ENCODE measurements at regions not wholly inside any gene's neighbourhood (a gene's known extent, or its start where the extent isn't known, plus 50 kb on each side); places are given as distances from the start of the nearest gene placed in this dataset.

DNA sequence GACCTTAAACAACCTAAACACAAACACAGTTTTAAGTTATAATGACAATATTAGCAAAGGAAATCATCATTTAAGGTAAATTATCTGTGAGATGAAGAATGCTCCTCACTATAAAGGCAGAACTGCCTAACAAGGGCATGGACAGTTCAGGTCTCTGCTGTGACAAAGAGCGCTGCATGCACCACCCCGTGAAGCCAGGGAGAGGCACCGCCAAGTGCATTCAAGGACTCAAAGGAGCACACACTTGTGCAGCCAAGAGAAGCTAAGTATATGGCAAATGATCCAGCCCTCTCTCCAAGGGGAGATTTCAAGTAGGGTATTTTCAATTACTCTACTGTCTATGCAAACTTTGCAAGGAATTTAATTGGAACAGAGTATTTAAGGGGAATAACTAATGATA lies 126.0 kb downstream of the RAP2A start:
- H3K27ac ChIP-seq (ENCODE audit: low read depth, low read length) = no peak overlapping the region

DNA sequence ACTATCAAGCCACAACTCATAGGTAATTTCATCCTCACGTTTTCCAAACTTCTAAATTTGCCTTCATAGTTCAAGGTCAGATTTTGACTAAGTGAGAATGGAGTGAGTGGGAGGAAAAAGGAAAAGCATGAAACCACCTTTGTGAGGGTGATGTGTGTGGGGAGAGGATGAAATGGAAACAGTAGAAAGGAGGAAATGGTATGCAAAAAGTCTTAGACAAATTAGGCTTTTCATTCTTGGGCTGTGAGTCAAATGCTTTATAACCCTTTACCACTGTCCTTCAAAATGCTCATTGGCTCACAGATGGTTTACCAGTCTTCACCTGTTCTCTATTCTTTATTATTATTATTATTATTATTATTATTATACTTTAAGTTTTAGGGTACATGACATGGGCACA lies 127.2 kb downstream of the RAP2A start:
- 83% methylated on average over 1 of the region's 1 CpG; no CpG with 5 or more reads in 1 of the 2 experiments for WGBS, 2 experiments (ENCODE audit: insufficient coverage in 1 of 2, insufficient read length in 1 of 2)
- DNase-seq = no peak
- no peaks in the 10 kb centered on the region for H3K36me3 ChIP-seq (ENCODE audit: control insufficient read depth, insufficient read depth, low read length)
- H3K4me3 ChIP-seq (ENCODE audit: low read length) = no peak overlapping the region
- Mint-ChIP-seq H3K4me3 (no peak overlapping the region), H3K27me3 (ENCODE audit: insufficient read depth) (no peaks in the 10 kb centered on the region), H3K9me3 (no peaks in the 10 kb centered on the region), H3K27ac (no peak overlapping the region), H3K4me1 (peaks cover 12% of the 10 kb centered on the region), H3K36me3 (ENCODE audit: low read depth) (no peaks in the 10 kb centered on the region)
- TF ChIP-seq, protein P1, sequence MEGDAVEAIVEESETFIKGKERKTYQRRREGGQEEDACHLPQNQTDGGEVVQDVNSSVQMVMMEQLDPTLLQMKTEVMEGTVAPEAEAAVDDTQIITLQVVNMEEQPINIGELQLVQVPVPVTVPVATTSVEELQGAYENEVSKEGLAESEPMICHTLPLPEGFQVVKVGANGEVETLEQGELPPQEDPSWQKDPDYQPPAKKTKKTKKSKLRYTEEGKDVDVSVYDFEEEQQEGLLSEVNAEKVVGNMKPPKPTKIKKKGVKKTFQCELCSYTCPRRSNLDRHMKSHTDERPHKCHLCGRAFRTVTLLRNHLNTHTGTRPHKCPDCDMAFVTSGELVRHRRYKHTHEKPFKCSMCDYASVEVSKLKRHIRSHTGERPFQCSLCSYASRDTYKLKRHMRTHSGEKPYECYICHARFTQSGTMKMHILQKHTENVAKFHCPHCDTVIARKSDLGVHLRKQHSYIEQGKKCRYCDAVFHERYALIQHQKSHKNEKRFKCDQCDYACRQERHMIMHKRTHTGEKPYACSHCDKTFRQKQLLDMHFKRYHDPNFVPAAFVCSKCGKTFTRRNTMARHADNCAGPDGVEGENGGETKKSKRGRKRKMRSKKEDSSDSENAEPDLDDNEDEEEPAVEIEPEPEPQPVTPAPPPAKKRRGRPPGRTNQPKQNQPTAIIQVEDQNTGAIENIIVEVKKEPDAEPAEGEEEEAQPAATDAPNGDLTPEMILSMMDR (conservative IDR thresholded peaks at IDR 0.05) = no peak
- no peaks in the 10 kb centered on the region for H3K9me3 ChIP-seq (ENCODE audit: control insufficient read depth, low read length)
- H3K9ac ChIP-seq (ENCODE audit: extremely low read depth, low read length, poor library complexity, severe bottlenecking) = no peak overlapping the region
- no peak overlapping the region for H3K27ac ChIP-seq (ENCODE audit: low read depth, low read length)
- H3K4me1 ChIP-seq (ENCODE audit: control insufficient read depth, insufficient read depth, low read length) = no peaks in the 10 kb centered on the region
- no peaks in the 10 kb centered on the region for H3K27me3 ChIP-seq (ENCODE audit: control insufficient read depth, insufficient read depth, low read length, poor library complexity, severe bottlenecking)

More for the DNA sequence above, 126.0 kb downstream of the RAP2A start:
- TF ChIP-seq, protein P1 (conservative IDR thresholded peaks at IDR 0.05) = no peak
- no peaks in the 10 kb centered on the region for H3K36me3 Mint-ChIP-seq (ENCODE audit: low read depth)
- no peak overlapping the region for H3K27ac Mint-ChIP-seq
- Histone ChIP-seq H3K4me3 (ENCODE audit: low read length) (no peak overlapping the region), H3K27me3 (ENCODE audit: control insufficient read depth, insufficient read depth, low read length, poor library complexity, severe bottlenecking) (no peaks in the 10 kb centered on the region), H3K4me1 (ENCODE audit: control insufficient read depth, insufficient read depth, low read length) (no peaks in the 10 kb centered on the region), H3K9me3 (ENCODE audit: control insufficient read depth, low read length) (no peaks in the 10 kb centered on the region), H3K36me3 (ENCODE audit: control insufficient read depth, insufficient read depth, low read length) (no peaks in the 10 kb centered on the region), H3K9ac (ENCODE audit: extremely low read depth, low read length, poor library complexity, severe bottlenecking) (no peak overlapping the region)
- no peak for DNase-seq
- peaks cover 2% of the 10 kb centered on the region for H3K4me1 Mint-ChIP-seq
- H3K27me3 Mint-ChIP-seq (ENCODE audit: insufficient read depth) = no peaks in the 10 kb centered on the region
- 99 to 100% methylated on average over 2 to 3 of the region's 3 CpGs for WGBS, 2 experiments (ENCODE audit: insufficient coverage in 1 of 2, insufficient read length in 1 of 2)
- H3K4me3 Mint-ChIP-seq = no peak overlapping the region
- no peaks in the 10 kb centered on the region for H3K9me3 Mint-ChIP-seq

- Histone ChIP-seq H3K4me1 (ENCODE audit: control insufficient read depth, insufficient read depth, low read length) (peaks cover under 1% of the 10 kb centered on the region), H3K27ac (ENCODE audit: low read depth, low read length) (no peak overlapping the region), H3K27me3 (ENCODE audit: control insufficient read depth, insufficient read depth, low read length, poor library complexity, severe bottlenecking) (no peaks in the 10 kb centered on the region), H3K9ac (ENCODE audit: extremely low read depth, low read length, poor library complexity, severe bottlenecking) (no peak overlapping the region), H3K4me3 (ENCODE audit: low read length) (no peak overlapping the region), H3K9me3 (ENCODE audit: control insufficient read depth, low read length) (no peaks in the 10 kb centered on the region), H3K36me3 (ENCODE audit: control insufficient read depth, insufficient read depth, low read length) (no peaks in the 10 kb centered on the region)
- H3K36me3 Mint-ChIP-seq (ENCODE audit: low read depth) = no peaks in the 10 kb centered on the region
- no peak overlapping the region for H3K27ac Mint-ChIP-seq
- H3K4me1 Mint-ChIP-seq = peaks cover 27% of the 10 kb centered on the region
- WGBS, 2 experiments (ENCODE audit: insufficient coverage in 1 of 2, insufficient read length in 1 of 2) = 89 to 95% methylated on average over 1 of the region's 1 CpG
- H3K9me3 Mint-ChIP-seq = no peaks in the 10 kb centered on the region
- TF ChIP-seq, protein P1 (conservative IDR thresholded peaks at IDR 0.05) = no peak
- no peak overlapping the region for H3K4me3 Mint-ChIP-seq
- no peak for DNase-seq
- H3K27me3 Mint-ChIP-seq (ENCODE audit: insufficient read depth) = no peaks in the 10 kb centered on the region
Measured at GRCh38 chr13:97562962-97563361, 129.0 kb downstream of the RAP2A start.

Data from endodermal cell (in vitro differentiated cells).